ENCODE measurements at regions not wholly inside any gene's neighbourhood (a gene's known extent, or its start where the extent isn't known, plus 50 kb on each side); places are given as distances from the start of the nearest gene placed in this dataset.
A peak's percentile ranks its signal among the peaks of the same experiment; 100 is the strongest.

- DNase-seq (ENCODE audit: low spot score): no peak
- Mint-ChIP-seq H3K9me3 (ENCODE audit: low read depth) (peaks cover 22% of the 10 kb centered on the region), H3K36me3 (ENCODE audit: low read depth) (peaks cover 5% of the 10 kb centered on the region), H3K4me1 (ENCODE audit: low read depth) (peaks cover 14% of the 10 kb centered on the region), H3K4me3 (ENCODE audit: unreplicated experiment) (no peak overlapping the region), H3K27ac (ENCODE audit: unreplicated experiment) (no peak overlapping the region), H3K27me3 (ENCODE audit: low read depth) (no peaks in the 10 kb centered on the region)
- TF ChIP-seq, protein P1, sequence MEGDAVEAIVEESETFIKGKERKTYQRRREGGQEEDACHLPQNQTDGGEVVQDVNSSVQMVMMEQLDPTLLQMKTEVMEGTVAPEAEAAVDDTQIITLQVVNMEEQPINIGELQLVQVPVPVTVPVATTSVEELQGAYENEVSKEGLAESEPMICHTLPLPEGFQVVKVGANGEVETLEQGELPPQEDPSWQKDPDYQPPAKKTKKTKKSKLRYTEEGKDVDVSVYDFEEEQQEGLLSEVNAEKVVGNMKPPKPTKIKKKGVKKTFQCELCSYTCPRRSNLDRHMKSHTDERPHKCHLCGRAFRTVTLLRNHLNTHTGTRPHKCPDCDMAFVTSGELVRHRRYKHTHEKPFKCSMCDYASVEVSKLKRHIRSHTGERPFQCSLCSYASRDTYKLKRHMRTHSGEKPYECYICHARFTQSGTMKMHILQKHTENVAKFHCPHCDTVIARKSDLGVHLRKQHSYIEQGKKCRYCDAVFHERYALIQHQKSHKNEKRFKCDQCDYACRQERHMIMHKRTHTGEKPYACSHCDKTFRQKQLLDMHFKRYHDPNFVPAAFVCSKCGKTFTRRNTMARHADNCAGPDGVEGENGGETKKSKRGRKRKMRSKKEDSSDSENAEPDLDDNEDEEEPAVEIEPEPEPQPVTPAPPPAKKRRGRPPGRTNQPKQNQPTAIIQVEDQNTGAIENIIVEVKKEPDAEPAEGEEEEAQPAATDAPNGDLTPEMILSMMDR (IDR thresholded peaks at IDR 0.05): no peak
These were observed 137.5 kb downstream of the NRN1 start for GRCh38 chr6:5869261-5869660.

DNA sequence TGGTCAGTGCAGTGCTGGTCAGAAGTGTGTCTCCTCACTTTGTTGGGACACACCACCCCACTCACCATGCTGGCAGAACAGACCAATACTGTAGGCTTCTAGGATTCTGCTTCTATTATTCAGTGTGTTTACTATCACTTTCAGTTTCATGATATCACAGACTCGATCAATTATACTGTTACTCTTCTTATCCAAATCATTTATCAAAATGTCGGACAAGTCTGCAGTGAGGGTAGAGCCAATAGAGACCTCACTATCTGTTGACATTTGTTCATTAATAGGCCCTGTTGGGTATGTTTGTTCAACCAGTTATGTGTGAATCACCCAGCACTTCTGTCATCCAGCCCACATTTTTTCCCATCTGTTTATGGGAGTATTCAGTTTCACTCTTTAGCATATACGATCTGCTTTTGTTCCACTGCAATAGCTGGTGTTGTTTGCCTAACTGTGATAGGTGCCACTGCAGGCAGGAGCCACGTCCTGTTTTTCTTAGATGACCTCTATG is 140.1 kb downstream of the NRN1 start:
- Mint-ChIP-seq H3K9me3 (ENCODE audit: low read depth) (peaks cover 14% of the 10 kb centered on the region), H3K4me3 (ENCODE audit: unreplicated experiment) (peak overlapping the region; percentile 46), H3K4me1 (ENCODE audit: low read depth) (peaks cover 10% of the 10 kb centered on the region), H3K27ac (ENCODE audit: unreplicated experiment) (peak overlapping the region; percentile 43), H3K27me3 (ENCODE audit: low read depth) (no peaks in the 10 kb centered on the region), H3K36me3 (ENCODE audit: low read depth) (peaks cover 2% of the 10 kb centered on the region)
- no peak for DNase-seq (ENCODE audit: low spot score)
- TF ChIP-seq, protein P1 (IDR thresholded peaks at IDR 0.05): no peak

- TF ChIP-seq, protein P1 (IDR thresholded peaks at IDR 0.05): no peak
- DNase-seq (ENCODE audit: low spot score): no peak
- Mint-ChIP-seq H3K27me3 (ENCODE audit: low read depth) (peaks cover 4% of the 10 kb centered on the region), H3K27ac (ENCODE audit: unreplicated experiment) (no peak overlapping the region), H3K36me3 (ENCODE audit: low read depth) (no peaks in the 10 kb centered on the region), H3K9me3 (ENCODE audit: low read depth) (peaks cover 17% of the 10 kb centered on the region), H3K4me1 (ENCODE audit: low read depth) (peaks cover 10% of the 10 kb centered on the region), H3K4me3 (ENCODE audit: unreplicated experiment) (no peak overlapping the region)
These were observed 141.2 kb downstream of the NRN1 start for GRCh38 chr6:5865506-5866031.

DNA sequence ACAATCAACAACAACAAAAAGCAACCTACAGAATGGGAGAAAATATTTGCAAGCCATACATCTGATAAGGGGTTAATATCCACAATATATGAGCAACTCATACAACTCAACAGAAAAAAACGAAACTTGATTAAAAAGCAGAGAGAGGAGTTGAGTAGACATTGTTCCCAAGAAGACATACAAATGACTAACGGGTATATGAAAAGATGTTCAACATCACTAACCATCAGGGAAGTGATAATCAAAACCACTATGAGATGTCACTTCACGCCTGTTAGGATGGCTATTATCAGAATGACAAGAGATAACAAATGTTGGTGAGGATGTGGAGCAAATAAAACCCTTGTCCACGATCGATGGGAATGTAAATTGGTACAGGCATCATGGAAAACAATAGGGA is 145.9 kb downstream of the NRN1 start:
- no peak overlapping the region for H3K27ac Mint-ChIP-seq (ENCODE audit: unreplicated experiment)
- peaks cover 21% of the 10 kb centered on the region for H3K9me3 Mint-ChIP-seq (ENCODE audit: low read depth)
- H3K27me3 Mint-ChIP-seq (ENCODE audit: low read depth): peaks cover 6% of the 10 kb centered on the region
- no peak for DNase-seq (ENCODE audit: low spot score)
- H3K36me3 Mint-ChIP-seq (ENCODE audit: low read depth): no peaks in the 10 kb centered on the region
- H3K4me3 Mint-ChIP-seq (ENCODE audit: unreplicated experiment): no peak overlapping the region
- no peaks in the 10 kb centered on the region for H3K4me1 Mint-ChIP-seq (ENCODE audit: low read depth)
- TF ChIP-seq, protein P1 (IDR thresholded peaks at IDR 0.05): no peak

DNA sequence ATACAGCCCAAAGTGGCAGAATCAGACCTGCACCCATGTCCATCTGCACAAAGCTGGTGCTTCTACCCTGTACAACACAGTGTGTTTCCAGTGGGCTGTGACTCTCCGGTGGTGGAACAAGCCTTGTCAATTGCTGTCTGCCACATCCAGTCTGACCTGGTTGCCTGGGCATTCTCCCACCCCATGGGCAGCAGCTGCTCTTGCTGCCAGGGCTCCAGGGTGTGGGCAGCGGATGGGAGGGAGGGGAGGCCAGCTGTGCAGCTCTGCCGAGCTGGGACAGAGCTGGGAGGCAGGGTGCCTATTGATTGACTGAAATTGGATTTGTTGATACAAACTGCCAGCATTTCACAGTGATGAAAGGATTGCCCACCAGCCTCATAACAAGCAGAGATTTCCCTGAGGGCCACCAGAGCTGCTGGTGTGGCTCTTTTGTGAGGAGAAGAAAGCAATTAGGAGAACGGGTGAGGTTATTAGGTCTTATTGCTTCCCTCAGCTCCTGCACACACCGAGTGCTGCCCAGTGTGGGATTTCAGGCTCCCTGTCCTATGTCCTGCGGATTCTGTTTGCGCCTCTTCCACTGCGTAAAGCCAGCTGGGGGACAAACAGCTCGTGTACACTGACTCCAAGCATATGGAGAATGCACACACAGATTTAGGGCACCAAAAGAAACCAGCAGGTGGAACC is 150.8 kb downstream of the NRN1 start:
- DNase-seq (ENCODE audit: low spot score): no peak
- Mint-ChIP-seq H3K36me3 (ENCODE audit: low read depth) (no peaks in the 10 kb centered on the region), H3K4me1 (ENCODE audit: low read depth) (peaks cover 4% of the 10 kb centered on the region), H3K9me3 (ENCODE audit: low read depth) (peaks cover 15% of the 10 kb centered on the region), H3K27ac (ENCODE audit: unreplicated experiment) (no peak overlapping the region), H3K27me3 (ENCODE audit: low read depth) (peaks cover 10% of the 10 kb centered on the region), H3K4me3 (ENCODE audit: unreplicated experiment) (no peak overlapping the region)
- TF ChIP-seq, protein P1 (IDR thresholded peaks at IDR 0.05): no peak

Measured in chondrocyte (in vitro differentiated cells).